ENCODE measurements at regions not wholly inside any gene's neighbourhood (a gene's known extent, or its start where the extent isn't known, plus 50 kb on each side); places are given as distances from the start of the nearest gene placed in this dataset.

DNA sequence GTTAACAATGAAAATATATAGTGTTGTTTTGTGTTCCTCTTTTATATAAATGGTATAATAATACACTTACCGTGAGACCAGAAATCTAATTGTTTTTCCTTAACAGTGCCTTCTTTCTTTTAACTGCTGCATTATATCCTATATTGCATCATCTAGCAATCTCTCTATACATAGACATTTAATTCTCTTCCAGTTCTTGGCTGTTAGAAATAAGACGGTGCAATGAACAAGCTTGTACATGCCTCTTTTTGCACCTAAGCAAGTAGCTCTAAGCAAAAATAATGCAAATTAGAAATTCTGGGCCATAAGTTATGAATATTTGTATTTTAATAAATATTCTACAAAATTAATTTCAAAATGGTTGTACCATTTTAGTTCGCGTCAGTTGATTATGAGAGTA lies 55.9 kb upstream of the AHR start:
- no peak for DNase-seq

DNA sequence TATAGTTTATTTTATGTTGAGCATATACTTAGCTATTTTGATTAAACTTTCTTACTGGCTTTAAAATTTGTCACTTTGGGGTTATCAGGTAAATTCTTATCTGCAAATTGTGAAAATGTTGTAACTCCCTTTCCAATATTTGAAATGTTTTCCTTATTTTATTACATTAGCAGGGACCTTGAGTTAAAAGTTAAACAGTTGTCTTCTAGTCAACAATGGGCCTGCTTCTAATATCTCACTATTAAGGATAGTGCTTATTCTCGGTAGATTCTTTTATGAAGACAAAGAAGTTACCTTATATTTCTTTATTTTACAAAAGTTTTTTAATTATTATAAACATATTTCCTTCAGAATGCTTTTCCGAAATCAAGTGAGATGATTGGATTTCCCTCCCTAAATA lies 53.7 kb upstream of the AHR start:
- no peak for DNase-seq

DNA sequence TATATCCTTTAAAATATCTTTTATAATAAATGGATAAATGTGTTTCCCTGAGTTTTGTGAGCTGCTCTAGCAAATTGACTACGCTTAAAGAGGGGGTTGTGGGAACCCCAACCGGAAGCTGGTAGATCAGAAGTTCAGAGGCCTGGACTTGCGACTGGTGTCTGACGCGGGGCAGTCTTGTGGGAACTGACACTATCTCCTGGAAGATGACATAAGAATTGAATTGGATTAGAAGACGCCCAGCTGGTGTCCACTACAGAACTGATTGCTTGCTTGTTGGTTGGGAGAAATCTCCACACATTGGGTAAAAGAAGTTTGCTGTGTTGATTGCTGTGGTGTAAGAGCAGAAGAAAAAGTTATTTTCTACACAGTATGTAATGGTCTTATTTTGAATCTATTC lies 51.1 kb upstream of the AHR start:
- no peak for DNase-seq

DNA sequence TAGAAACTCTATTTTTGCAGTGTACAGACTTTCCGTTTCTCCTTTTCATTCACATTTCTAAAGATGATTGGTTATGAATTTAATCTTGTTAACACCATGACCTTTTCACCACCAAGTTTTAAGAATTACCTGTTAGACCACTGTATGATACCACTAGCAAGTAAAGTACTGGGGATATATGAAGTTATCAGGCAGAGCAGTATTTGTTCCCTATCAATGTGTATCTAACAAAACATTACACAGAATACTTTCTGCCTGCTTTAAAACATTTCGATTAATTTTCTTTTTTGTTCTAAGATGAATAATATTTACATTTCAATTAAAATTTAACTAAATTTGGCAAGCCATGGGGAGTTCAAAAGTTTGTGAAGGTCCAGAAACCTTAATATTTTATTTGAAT lies 49.9 kb upstream of the AHR start:
- no peak for DNase-seq
